T-helper 1 cell treated with Interleukin-12 subunit alpha and Interleukin-12 subunit beta and Interleukin-4 antibody, amounts not matched to agents 30 μg/mL and 1 μg/mL, for 36 hours (primary cell): ENCODE measurements at regions not wholly inside any gene's neighbourhood (a gene's known extent, or its start where the extent isn't known, plus 50 kb on each side); places are given as distances from the start of the nearest gene placed in this dataset.

Experiments used
- H3K27ac Mint-ChIP-seq: one replicate; pipeline ENCODE4 v1.8.0; 2021; ENCODE audit warnings: mild to moderate bottlenecking, mixed read lengths
- H3K27me3 Mint-ChIP-seq: one replicate; pipeline ENCODE4 v1.8.0; 2021; ENCODE audit warnings: low read depth, mixed read lengths
- H3K36me3 Mint-ChIP-seq: one replicate; pipeline ENCODE4 v1.8.0; 2021; ENCODE audit warnings: low read depth, mixed read lengths
- H3K4me1 Mint-ChIP-seq: one replicate; pipeline ENCODE4 v1.8.0; 2021; ENCODE audit warnings: low read depth, mixed read lengths
- H3K4me3 Mint-ChIP-seq: one replicate; pipeline ENCODE4 v1.8.0; 2021; ENCODE audit warnings: mild to moderate bottlenecking, moderate library complexity, mixed read lengths
- H3K9me3 Mint-ChIP-seq: one replicate; pipeline ENCODE4 v1.8.0; 2021; ENCODE audit warnings: mixed read lengths

GRCh38 chr3:162168715-162169114 lies 672.1 kb downstream of the OTOL1 start:
- Mint-ChIP-seq H3K27me3 (no peaks in the 10 kb centered on the region), H3K9me3 (no peaks in the 10 kb centered on the region), H3K4me1 (no peaks in the 10 kb centered on the region), H3K36me3 (no peaks in the 10 kb centered on the region), H3K4me3 (no peak overlapping the region), H3K27ac (no peak overlapping the region)

DNA sequence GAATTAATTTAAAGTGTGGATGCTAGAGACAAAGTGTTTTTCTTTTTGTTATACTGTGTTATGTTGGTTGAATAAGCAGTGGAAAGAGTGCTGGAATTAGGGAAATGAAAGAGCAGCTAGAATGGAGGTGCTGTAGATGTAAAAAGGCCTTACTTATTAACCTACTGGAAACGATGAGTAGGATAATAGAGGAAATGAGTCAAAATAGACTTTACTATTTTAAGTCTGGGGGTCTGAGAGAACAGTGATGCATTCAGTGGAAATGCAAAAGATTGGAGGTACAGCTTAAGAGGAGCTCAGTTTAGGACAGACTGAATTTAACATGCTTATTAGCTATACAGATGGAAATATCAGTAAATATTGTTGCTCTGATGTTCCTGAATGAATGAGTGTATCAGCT lies 674.0 kb downstream of the OTOL1 start:
- no peaks in the 10 kb centered on the region for H3K9me3 Mint-ChIP-seq
- H3K4me1 Mint-ChIP-seq: no peaks in the 10 kb centered on the region
- no peaks in the 10 kb centered on the region for H3K27me3 Mint-ChIP-seq
- H3K4me3 Mint-ChIP-seq: no peak overlapping the region
- no peak overlapping the region for H3K27ac Mint-ChIP-seq
- no peaks in the 10 kb centered on the region for H3K36me3 Mint-ChIP-seq

DNA sequence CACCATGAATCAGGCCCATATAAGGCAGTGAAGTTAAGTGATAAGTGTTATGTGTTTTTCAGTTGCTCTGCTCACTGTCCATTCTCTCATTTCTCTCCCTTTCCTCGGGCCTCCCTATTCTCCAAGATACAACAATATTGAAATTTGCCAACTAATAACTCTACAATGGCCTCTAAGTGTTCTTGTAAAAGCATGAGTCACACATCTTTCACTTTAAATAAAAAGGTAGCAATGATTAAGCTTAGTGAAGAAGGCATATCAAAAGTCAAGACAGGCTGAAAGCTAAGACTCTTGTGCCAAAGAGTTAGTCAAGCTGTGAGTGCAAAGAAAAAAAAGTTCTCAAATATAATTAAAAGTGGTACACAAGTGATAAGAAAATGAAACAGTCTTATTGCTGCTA lies 675.4 kb downstream of the OTOL1 start:
- Mint-ChIP-seq H3K27ac (no peak overlapping the region), H3K36me3 (no peaks in the 10 kb centered on the region)

DNA sequence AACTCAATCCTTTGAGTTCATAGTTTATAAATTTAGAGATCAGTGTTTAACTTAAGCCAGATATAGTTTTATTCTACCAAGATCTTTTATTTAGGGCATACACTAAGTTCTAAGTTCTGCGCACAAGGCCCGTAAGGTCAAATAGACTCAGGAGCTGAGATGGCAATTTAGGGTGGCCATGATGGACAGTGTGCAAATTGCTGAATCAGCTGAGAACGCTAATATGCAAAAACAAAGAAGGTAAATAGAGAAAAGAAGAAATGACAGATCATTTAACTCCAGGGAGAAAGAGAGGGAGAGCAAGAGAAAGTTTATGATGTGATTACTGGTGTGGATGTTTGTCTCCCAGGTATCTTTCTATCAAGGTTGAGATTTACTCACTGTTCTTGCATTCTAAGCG lies 678.5 kb downstream of the OTOL1 start:
- H3K9me3 Mint-ChIP-seq: no peaks in the 10 kb centered on the region
- no peak overlapping the region for H3K4me3 Mint-ChIP-seq
- no peak overlapping the region for H3K27ac Mint-ChIP-seq

More for the DNA sequence above, 675.4 kb downstream of the OTOL1 start:
- no peaks in the 10 kb centered on the region for H3K4me1 Mint-ChIP-seq
- H3K4me3 Mint-ChIP-seq: no peak overlapping the region
- H3K27me3 Mint-ChIP-seq: no peaks in the 10 kb centered on the region
- no peaks in the 10 kb centered on the region for H3K9me3 Mint-ChIP-seq

DNA sequence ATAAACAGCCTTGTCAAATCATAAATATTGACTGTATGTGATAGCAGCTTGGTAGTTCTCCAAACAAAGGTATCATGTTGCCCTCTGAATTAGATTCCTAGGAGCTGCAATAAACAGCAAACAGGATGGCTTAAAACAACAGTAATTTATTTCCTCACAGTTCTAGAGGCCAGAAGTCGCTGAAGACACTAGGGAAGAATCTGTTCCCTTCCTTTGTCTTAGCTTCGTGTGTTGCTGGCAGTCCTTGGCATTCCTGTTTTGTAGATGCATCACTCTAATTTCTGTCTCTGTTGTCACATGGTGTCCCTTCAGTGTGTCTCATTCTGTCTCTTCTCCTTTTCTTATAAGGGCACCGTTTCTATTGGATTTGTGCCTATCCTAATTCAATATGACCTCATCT lies 679.3 kb downstream of the OTOL1 start:
- H3K27me3 Mint-ChIP-seq: no peaks in the 10 kb centered on the region

More for the DNA sequence above, 678.5 kb downstream of the OTOL1 start:
- Mint-ChIP-seq H3K36me3 (no peaks in the 10 kb centered on the region), H3K27me3 (no peaks in the 10 kb centered on the region), H3K4me1 (no peaks in the 10 kb centered on the region)

GRCh38 chr3:162183440-162183839 lies 686.8 kb downstream of the OTOL1 start:
- no peak overlapping the region for H3K27ac Mint-ChIP-seq
- no peak overlapping the region for H3K4me3 Mint-ChIP-seq
- no peaks in the 10 kb centered on the region for H3K27me3 Mint-ChIP-seq

More for the DNA sequence above, 679.3 kb downstream of the OTOL1 start:
- no peak overlapping the region for H3K27ac Mint-ChIP-seq
- H3K4me1 Mint-ChIP-seq: no peaks in the 10 kb centered on the region
- no peaks in the 10 kb centered on the region for H3K9me3 Mint-ChIP-seq
- H3K4me3 Mint-ChIP-seq: no peak overlapping the region
- no peaks in the 10 kb centered on the region for H3K36me3 Mint-ChIP-seq

DNA sequence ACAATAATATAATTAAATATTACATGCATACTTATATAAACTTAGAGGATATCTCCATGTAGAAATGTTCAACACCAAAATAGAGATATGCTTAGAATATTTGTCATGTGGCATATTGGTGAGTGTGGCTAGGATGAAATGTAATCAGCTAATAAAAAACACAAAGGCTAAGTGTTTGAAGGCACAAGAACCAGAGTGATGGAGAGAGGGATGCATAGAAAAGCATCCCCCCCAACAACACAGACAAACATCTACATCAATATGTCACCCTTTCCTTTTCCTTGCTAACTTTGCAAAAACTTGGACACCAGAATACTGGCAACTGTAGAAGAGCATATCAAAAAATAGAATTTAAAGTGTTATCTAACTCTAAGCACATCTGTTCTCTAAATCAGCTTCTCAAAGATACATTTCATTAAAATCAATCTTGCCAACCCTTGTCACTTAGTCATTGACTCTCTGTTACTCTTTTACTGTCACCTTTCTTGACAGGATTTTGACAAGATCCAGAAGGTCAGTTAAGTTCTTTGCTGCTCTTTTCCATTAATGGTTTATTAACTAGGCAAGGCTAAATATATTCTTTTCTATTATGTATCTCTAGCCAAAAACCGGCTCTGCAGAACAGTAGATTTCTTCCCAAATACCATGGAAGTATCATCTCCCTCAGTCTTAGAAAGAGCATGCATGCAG lies 695.9 kb downstream of the OTOL1 start:
- no peaks in the 10 kb centered on the region for H3K4me1 Mint-ChIP-seq

More at GRCh38 chr3:162183440-162183839, 686.8 kb downstream of the OTOL1 start:
- no peaks in the 10 kb centered on the region for H3K4me1 Mint-ChIP-seq
- H3K36me3 Mint-ChIP-seq: no peaks in the 10 kb centered on the region
- peaks cover 6% of the 10 kb centered on the region for H3K9me3 Mint-ChIP-seq

DNA sequence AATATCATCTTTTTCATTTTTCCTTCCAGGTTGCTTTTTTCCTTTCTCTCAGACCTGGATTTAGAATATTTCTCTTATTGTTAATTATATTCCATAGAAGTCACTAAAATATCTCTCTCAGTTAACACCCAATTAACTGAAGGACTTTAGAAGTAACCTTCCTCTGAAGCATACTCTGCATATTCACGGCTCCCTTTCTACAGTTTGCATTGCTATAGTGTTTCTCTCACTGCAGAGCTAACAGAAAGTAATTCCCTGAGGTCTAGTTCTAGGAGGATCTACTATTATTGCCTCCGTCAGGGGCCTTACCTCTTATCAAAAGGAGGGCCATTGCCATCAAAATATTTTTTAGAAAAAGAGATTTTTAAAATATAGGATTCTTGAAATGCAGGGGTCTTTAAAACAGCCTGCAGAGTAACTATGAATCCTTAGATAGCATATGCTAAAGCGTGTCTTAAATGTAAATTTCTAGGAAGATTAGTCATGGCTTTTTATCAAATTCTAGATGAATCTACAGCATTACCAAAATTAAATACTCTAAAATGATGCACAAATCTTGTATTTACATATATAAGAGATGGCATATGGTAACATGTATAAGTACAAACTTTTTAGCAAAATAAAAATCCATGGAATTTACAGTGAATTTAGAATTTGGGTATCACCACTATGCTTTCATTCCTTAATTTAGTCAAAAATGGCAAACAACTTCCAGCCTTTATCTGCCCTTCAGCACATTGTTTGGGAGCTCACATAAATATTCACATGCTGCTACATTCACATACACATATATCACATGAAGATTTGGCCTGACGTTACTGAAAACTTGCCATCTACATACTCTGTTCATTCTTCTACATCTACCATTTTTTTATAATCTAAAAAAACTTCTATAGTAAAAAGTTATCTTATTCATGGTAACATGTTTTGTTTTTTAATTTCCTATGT lies 696.8 kb downstream of the OTOL1 start:
- H3K36me3 Mint-ChIP-seq: no peaks in the 10 kb centered on the region
- H3K9me3 Mint-ChIP-seq: no peaks in the 10 kb centered on the region
- H3K27me3 Mint-ChIP-seq: no peaks in the 10 kb centered on the region
- H3K4me3 Mint-ChIP-seq: no peak overlapping the region
- H3K4me1 Mint-ChIP-seq: no peaks in the 10 kb centered on the region
- H3K27ac Mint-ChIP-seq: no peak overlapping the region

More for the DNA sequence above, 695.9 kb downstream of the OTOL1 start:
- no peak overlapping the region for H3K27ac Mint-ChIP-seq
- H3K9me3 Mint-ChIP-seq: no peaks in the 10 kb centered on the region
- H3K4me3 Mint-ChIP-seq: no peak overlapping the region
- H3K36me3 Mint-ChIP-seq: no peaks in the 10 kb centered on the region
- H3K27me3 Mint-ChIP-seq: no peaks in the 10 kb centered on the region

GRCh38 chr3:162195147-162195546 lies 698.5 kb downstream of the OTOL1 start:
- Mint-ChIP-seq H3K36me3 (no peaks in the 10 kb centered on the region), H3K9me3 (no peaks in the 10 kb centered on the region), H3K4me3 (no peak overlapping the region), H3K27ac (no peak overlapping the region), H3K4me1 (no peaks in the 10 kb centered on the region), H3K27me3 (no peaks in the 10 kb centered on the region)

DNA sequence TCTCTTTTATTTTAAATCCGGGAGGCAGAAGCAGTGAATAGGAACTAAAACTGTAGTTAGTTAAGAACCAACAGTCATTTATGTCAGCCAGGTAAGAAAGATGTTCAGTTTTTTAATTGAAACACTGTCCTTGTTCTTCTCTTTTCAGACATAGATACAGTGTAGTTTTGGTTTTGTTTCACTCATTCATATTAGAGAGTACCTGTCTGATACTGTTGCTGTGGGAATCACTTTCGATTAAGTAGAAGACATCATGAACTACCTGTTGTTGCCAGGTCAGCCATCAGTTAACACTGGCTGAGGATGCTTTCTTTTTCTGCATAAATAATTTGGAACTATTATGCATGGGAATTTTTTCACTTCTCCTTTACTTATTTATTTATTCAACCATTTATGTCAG lies 700.4 kb downstream of the OTOL1 start:
- Mint-ChIP-seq H3K36me3 (no peaks in the 10 kb centered on the region), H3K27me3 (no peaks in the 10 kb centered on the region), H3K27ac (no peak overlapping the region), H3K4me1 (no peaks in the 10 kb centered on the region), H3K9me3 (no peaks in the 10 kb centered on the region), H3K4me3 (no peak overlapping the region)

DNA sequence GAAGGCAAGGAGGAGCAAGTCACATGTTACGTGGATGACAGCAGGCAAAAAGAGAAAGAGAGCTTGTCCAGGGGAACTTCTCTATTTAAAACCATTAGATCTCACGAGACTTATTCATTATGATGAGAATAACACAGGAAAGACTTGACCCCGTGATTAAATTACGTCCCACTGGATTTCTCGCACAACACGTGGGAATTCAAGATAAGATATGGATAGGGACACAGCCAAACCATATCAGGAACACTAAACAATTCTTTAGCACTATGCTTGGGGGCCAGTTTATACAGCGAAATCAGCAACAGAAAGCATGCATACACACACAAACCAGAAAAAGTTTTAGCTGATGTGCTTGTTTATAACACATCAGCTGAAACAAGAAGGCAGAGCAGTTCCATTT lies 704.2 kb downstream of the OTOL1 start:
- Mint-ChIP-seq H3K27me3 (no peaks in the 10 kb centered on the region), H3K4me1 (no peaks in the 10 kb centered on the region), H3K9me3 (no peaks in the 10 kb centered on the region), H3K4me3 (no peak overlapping the region), H3K36me3 (no peaks in the 10 kb centered on the region), H3K27ac (no peak overlapping the region)

- Mint-ChIP-seq H3K4me1 (no peaks in the 10 kb centered on the region), H3K36me3 (no peaks in the 10 kb centered on the region), H3K27ac (no peak overlapping the region), H3K9me3 (no peaks in the 10 kb centered on the region), H3K27me3 (no peaks in the 10 kb centered on the region), H3K4me3 (no peak overlapping the region)
Measured at GRCh38 chr3:162206648-162207047, 710.0 kb downstream of the OTOL1 start.

DNA sequence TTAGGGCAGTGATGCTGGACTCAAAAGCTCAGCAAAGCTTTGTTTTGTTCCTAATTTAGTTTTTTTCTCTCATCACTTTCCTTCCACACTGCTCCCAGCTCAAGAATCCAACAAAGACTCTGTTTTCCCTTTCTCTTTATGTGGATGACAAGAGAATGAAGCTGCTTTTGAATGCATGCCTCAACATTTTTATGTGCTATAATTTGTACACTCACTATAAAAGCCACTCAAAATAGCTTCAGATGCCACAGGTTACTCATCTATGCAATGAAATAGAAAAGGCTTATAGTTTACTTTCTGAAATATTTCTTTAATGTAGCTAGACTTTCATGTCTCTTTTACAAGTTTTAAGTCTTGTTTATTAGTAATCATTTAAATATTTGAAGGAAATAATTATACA lies 714.9 kb downstream of the OTOL1 start:
- H3K27me3 Mint-ChIP-seq: no peaks in the 10 kb centered on the region
- no peaks in the 10 kb centered on the region for H3K9me3 Mint-ChIP-seq
- H3K4me3 Mint-ChIP-seq: no peak overlapping the region
- no peak overlapping the region for H3K27ac Mint-ChIP-seq
- no peaks in the 10 kb centered on the region for H3K36me3 Mint-ChIP-seq
- no peaks in the 10 kb centered on the region for H3K4me1 Mint-ChIP-seq

- no peak overlapping the region for H3K27ac Mint-ChIP-seq
Measured at GRCh38 chr3:162213196-162213595, 716.6 kb downstream of the OTOL1 start.

DNA sequence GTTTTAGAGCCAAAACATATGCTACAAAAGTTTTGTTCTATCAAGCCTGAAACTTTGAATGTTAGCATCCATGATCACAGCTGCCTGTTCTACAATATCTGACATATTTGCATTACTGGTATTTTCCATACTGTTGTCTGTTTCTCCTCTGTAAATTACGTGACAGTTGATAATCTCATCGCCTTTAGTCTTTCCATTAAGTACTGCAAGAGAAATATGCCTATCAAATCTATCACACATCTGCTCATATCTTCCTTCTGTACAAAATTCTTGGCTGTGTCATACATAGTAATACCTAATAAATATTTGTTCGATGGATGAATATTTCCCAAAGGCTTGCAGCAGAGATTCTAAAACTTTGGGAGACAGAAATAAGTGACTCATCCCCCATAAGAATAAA lies 717.3 kb downstream of the OTOL1 start:
- H3K27me3 Mint-ChIP-seq: no peaks in the 10 kb centered on the region
- no peaks in the 10 kb centered on the region for H3K4me1 Mint-ChIP-seq
- no peaks in the 10 kb centered on the region for H3K36me3 Mint-ChIP-seq
- no peak overlapping the region for H3K27ac Mint-ChIP-seq
- H3K4me3 Mint-ChIP-seq: no peak overlapping the region
- H3K9me3 Mint-ChIP-seq: no peaks in the 10 kb centered on the region

More at GRCh38 chr3:162213196-162213595, 716.6 kb downstream of the OTOL1 start:
- no peaks in the 10 kb centered on the region for H3K27me3 Mint-ChIP-seq
- no peaks in the 10 kb centered on the region for H3K9me3 Mint-ChIP-seq
- H3K36me3 Mint-ChIP-seq: no peaks in the 10 kb centered on the region
- no peak overlapping the region for H3K4me3 Mint-ChIP-seq
- H3K4me1 Mint-ChIP-seq: no peaks in the 10 kb centered on the region
